ENCODE measurements at regions not wholly inside any gene's neighbourhood (a gene's known extent, or its start where the extent isn't known, plus 50 kb on each side); places are given as distances from the start of the nearest gene placed in this dataset.
"Not testable (repeated sequence)": the region's sequence is repeated elsewhere in the genome, so short reads cannot be mapped to it uniquely, and the experiment has no call there.

- Histone ChIP-seq H3K27ac (ENCODE audit: low read depth, low read length, severe bottlenecking) (no peak overlapping the region), H3K4me3 (ENCODE audit: extremely low read depth, insufficient read depth, low read length, poor library complexity, severe bottlenecking) (no peak overlapping the region), H3K9me3 (ENCODE audit: control insufficient read depth, low read length) (peaks cover 67% of the 10 kb centered on the region), H3K36me3 (ENCODE audit: control insufficient read depth, insufficient read depth, low read length) (no peaks in the 10 kb centered on the region), H3K4me1 (ENCODE audit: control insufficient read depth, insufficient read depth, low read length, poor library complexity, severe bottlenecking) (no peaks in the 10 kb centered on the region)
- WGBS, 2 experiments (ENCODE audit: insufficient coverage in 2 of 2), result 85 to 89% methylated on average over 15 of the region's 16 CpGs
Observed at GRCh38 chr22:11307998-11308397, 4220.0 kb upstream of the OR11H1 start.

GRCh38 chr22:11309777-11310176 is 4218.2 kb upstream of the OR11H1 start:
- not testable (repeated sequence) for H3K27ac ChIP-seq (ENCODE audit: low read depth, low read length, severe bottlenecking); H3K4me3 ChIP-seq (ENCODE audit: extremely low read depth, insufficient read depth, low read length, poor library complexity, severe bottlenecking); H3K4me1 ChIP-seq (ENCODE audit: control insufficient read depth, insufficient read depth, low read length, poor library complexity, severe bottlenecking); H3K36me3 ChIP-seq (ENCODE audit: control insufficient read depth, insufficient read depth, low read length)
- WGBS, 2 experiments (ENCODE audit: insufficient coverage in 2 of 2), result 67 to 70% methylated on average over 4 of the region's 4 CpGs
- peaks cover 56% of the 10 kb centered on the region for H3K9me3 ChIP-seq (ENCODE audit: control insufficient read depth, low read length)

- 65 to 88% methylated on average over 1 to 2 of the region's 3 CpGs for WGBS, 2 experiments (ENCODE audit: insufficient coverage in 2 of 2)
- H3K4me3 ChIP-seq (ENCODE audit: extremely low read depth, insufficient read depth, low read length, poor library complexity, severe bottlenecking); H3K27ac ChIP-seq (ENCODE audit: low read depth, low read length, severe bottlenecking); H3K4me1 ChIP-seq (ENCODE audit: control insufficient read depth, insufficient read depth, low read length, poor library complexity, severe bottlenecking); H3K36me3 ChIP-seq (ENCODE audit: control insufficient read depth, insufficient read depth, low read length): not testable (repeated sequence)
- H3K9me3 ChIP-seq (ENCODE audit: control insufficient read depth, low read length), result peaks cover 48% of the 10 kb centered on the region
Observed at GRCh38 chr22:11310647-11311046, 4217.3 kb upstream of the OR11H1 start.

GRCh38 chr22:11312640-11313039 is 4215.4 kb upstream of the OR11H1 start:
- H3K9me3 ChIP-seq (ENCODE audit: control insufficient read depth, low read length), result peaks cover 46% of the 10 kb centered on the region
- H3K36me3 ChIP-seq (ENCODE audit: control insufficient read depth, insufficient read depth, low read length); H3K4me3 ChIP-seq (ENCODE audit: extremely low read depth, insufficient read depth, low read length, poor library complexity, severe bottlenecking); H3K4me1 ChIP-seq (ENCODE audit: control insufficient read depth, insufficient read depth, low read length, poor library complexity, severe bottlenecking); H3K27ac ChIP-seq (ENCODE audit: low read depth, low read length, severe bottlenecking): not testable (repeated sequence)
- WGBS, 2 experiments (ENCODE audit: insufficient coverage in 2 of 2), result 53 to 62% methylated on average over 7 of the region's 7 CpGs

- H3K4me3 ChIP-seq (ENCODE audit: extremely low read depth, insufficient read depth, low read length, poor library complexity, severe bottlenecking); H3K36me3 ChIP-seq (ENCODE audit: control insufficient read depth, insufficient read depth, low read length); H3K4me1 ChIP-seq (ENCODE audit: control insufficient read depth, insufficient read depth, low read length, poor library complexity, severe bottlenecking); H3K27ac ChIP-seq (ENCODE audit: low read depth, low read length, severe bottlenecking): not testable (repeated sequence)
- 13 to 18% methylated on average over 1 to 2 of the region's 5 CpGs for WGBS, 2 experiments (ENCODE audit: insufficient coverage in 2 of 2)
- peaks cover 41% of the 10 kb centered on the region for H3K9me3 ChIP-seq (ENCODE audit: control insufficient read depth, low read length)
Observed at GRCh38 chr22:11313040-11313759, 4214.8 kb upstream of the OR11H1 start.

GRCh38 chr22:11318633-11319032 is 4209.4 kb upstream of the OR11H1 start:
- H3K9me3 ChIP-seq (ENCODE audit: control insufficient read depth, low read length), result peaks cover 13% of the 10 kb centered on the region
- H3K4me3 ChIP-seq (ENCODE audit: extremely low read depth, insufficient read depth, low read length, poor library complexity, severe bottlenecking); H3K36me3 ChIP-seq (ENCODE audit: control insufficient read depth, insufficient read depth, low read length); H3K4me1 ChIP-seq (ENCODE audit: control insufficient read depth, insufficient read depth, low read length, poor library complexity, severe bottlenecking); H3K27ac ChIP-seq (ENCODE audit: low read depth, low read length, severe bottlenecking): not testable (repeated sequence)
- WGBS, 2 experiments (ENCODE audit: insufficient coverage in 2 of 2), result 78 to 79% methylated on average over 10 to 18 of the region's 18 CpGs

GRCh38 chr22:11324439-11325037 is 4203.5 kb upstream of the OR11H1 start:
- WGBS, 2 experiments (ENCODE audit: insufficient coverage in 2 of 2), result 67 to 76% methylated on average over 10 to 12 of the region's 15 CpGs
- not testable (repeated sequence) for H3K36me3 ChIP-seq (ENCODE audit: control insufficient read depth, insufficient read depth, low read length)
- H3K9me3 ChIP-seq (ENCODE audit: control insufficient read depth, low read length), result peaks cover 42% of the 10 kb centered on the region

GRCh38 chr22:11325767-11326166 is 4202.2 kb upstream of the OR11H1 start:
- no peaks in the 10 kb centered on the region for H3K4me1 ChIP-seq (ENCODE audit: control insufficient read depth, insufficient read depth, low read length, poor library complexity, severe bottlenecking)
- no peak overlapping the region for H3K27ac ChIP-seq (ENCODE audit: low read depth, low read length, severe bottlenecking)
- WGBS, 2 experiments (ENCODE audit: insufficient coverage in 2 of 2), result 46 to 48% methylated on average over 4 of the region's 4 CpGs
- H3K36me3 ChIP-seq (ENCODE audit: control insufficient read depth, insufficient read depth, low read length), result no peaks in the 10 kb centered on the region
- no peak overlapping the region for H3K4me3 ChIP-seq (ENCODE audit: extremely low read depth, insufficient read depth, low read length, poor library complexity, severe bottlenecking)
- H3K9me3 ChIP-seq (ENCODE audit: control insufficient read depth, low read length), result peaks cover 47% of the 10 kb centered on the region

More at GRCh38 chr22:11324439-11325037, 4203.5 kb upstream of the OR11H1 start:
- H3K27ac ChIP-seq (ENCODE audit: low read depth, low read length, severe bottlenecking); H3K4me3 ChIP-seq (ENCODE audit: extremely low read depth, insufficient read depth, low read length, poor library complexity, severe bottlenecking); H3K4me1 ChIP-seq (ENCODE audit: control insufficient read depth, insufficient read depth, low read length, poor library complexity, severe bottlenecking): not testable (repeated sequence)

- H3K9me3 ChIP-seq (ENCODE audit: control insufficient read depth, low read length), result peaks cover 43% of the 10 kb centered on the region
- H3K27ac ChIP-seq (ENCODE audit: low read depth, low read length, severe bottlenecking); H3K36me3 ChIP-seq (ENCODE audit: control insufficient read depth, insufficient read depth, low read length); H3K4me3 ChIP-seq (ENCODE audit: extremely low read depth, insufficient read depth, low read length, poor library complexity, severe bottlenecking); H3K4me1 ChIP-seq (ENCODE audit: control insufficient read depth, insufficient read depth, low read length, poor library complexity, severe bottlenecking): not testable (repeated sequence)
- 62 to 75% methylated on average over 6 of the region's 6 CpGs for WGBS, 2 experiments (ENCODE audit: insufficient coverage in 2 of 2)
Observed at GRCh38 chr22:11341387-11342068, 4186.5 kb upstream of the OR11H1 start.

- not testable (repeated sequence) for H3K27ac ChIP-seq (ENCODE audit: low read depth, low read length, severe bottlenecking); H3K4me3 ChIP-seq (ENCODE audit: extremely low read depth, insufficient read depth, low read length, poor library complexity, severe bottlenecking); H3K36me3 ChIP-seq (ENCODE audit: control insufficient read depth, insufficient read depth, low read length); H3K4me1 ChIP-seq (ENCODE audit: control insufficient read depth, insufficient read depth, low read length, poor library complexity, severe bottlenecking)
- H3K9me3 ChIP-seq (ENCODE audit: control insufficient read depth, low read length), result peaks cover 47% of the 10 kb centered on the region
- 17 to 20% methylated on average over 1 of the region's 1 CpG for WGBS, 2 experiments (ENCODE audit: insufficient coverage in 2 of 2)
Observed at GRCh38 chr22:11351181-11351580, 4176.8 kb upstream of the OR11H1 start.

GRCh38 chr22:11352287-11352686 is 4175.7 kb upstream of the OR11H1 start:
- WGBS, 2 experiments (ENCODE audit: insufficient coverage in 2 of 2), result 61 to 89% methylated on average over 1 to 3 of the region's 3 CpGs
- H3K27ac ChIP-seq (ENCODE audit: low read depth, low read length, severe bottlenecking); H3K4me3 ChIP-seq (ENCODE audit: extremely low read depth, insufficient read depth, low read length, poor library complexity, severe bottlenecking); H3K36me3 ChIP-seq (ENCODE audit: control insufficient read depth, insufficient read depth, low read length); H3K4me1 ChIP-seq (ENCODE audit: control insufficient read depth, insufficient read depth, low read length, poor library complexity, severe bottlenecking): not testable (repeated sequence)
- peaks cover 47% of the 10 kb centered on the region for H3K9me3 ChIP-seq (ENCODE audit: control insufficient read depth, low read length)

Measured in mesodermal cell (in vitro differentiated cells).